Naive thymus-derived CD8-positive, alpha-beta T cell (primary cell): ENCODE measurements at regions not wholly inside any gene's neighbourhood (a gene's known extent, or its start where the extent isn't known, plus 50 kb on each side); places are given as distances from the start of the nearest gene placed in this dataset.

Experiments used
- ATAC-seq, 2 donors: fragments of 150-1000 bp; cut with Tn5 transposase in 1 of 2; sonication (Bioruptor Pico), chemical (Tn5 transposase) in 1 of 2; 1 replicate in 1 of 2; 2 replicates in 1 of 2; pipeline ENCODE4 v1.10.0; 2021; ENCODE audit warnings: mild to moderate bottlenecking in 2 of 2, moderate library complexity in 2 of 2
- POLR2A ChIA-PET: fragments of 350-600 bp; sonication (Branson Sonifier 250); formaldehyde crosslinking; loops from one replicate; lab custom pipeline; 2021; ENCODE audit warnings: antibody characterized with exemption; lab: Charles Lee
- DNase-seq, 10 donors: peaks; one replicate each; pipeline versions ENCODE4 v3.0.0 to v3.0.0-alpha.2; 2020 to 2022
- H3K27ac Mint-ChIP-seq, 10 donors: one replicate each; pipeline ENCODE4 v1.8.0; 2020 to 2022; ENCODE audit warnings: mild to moderate bottlenecking in 10 of 10, mixed read lengths in 10 of 10, moderate library complexity in 4 of 10, inconsistent platforms in 1 of 10
- H3K27me3 Mint-ChIP-seq, 5 donors: one replicate each; pipeline ENCODE4 v1.8.0; 2021 to 2022; ENCODE audit warnings: mixed read lengths in 5 of 5
- H3K36me3 Mint-ChIP-seq, 3 donors: one replicate each; pipeline ENCODE4 v1.8.0; 2020 to 2022; ENCODE audit warnings: mixed read lengths in 3 of 3, mild to moderate bottlenecking in 2 of 3, inconsistent platforms in 1 of 3
- H3K4me1 Mint-ChIP-seq, 4 donors: one replicate each; pipeline ENCODE4 v1.8.0; 2021 to 2022; ENCODE audit warnings: mixed read lengths in 4 of 4
- H3K4me3 Mint-ChIP-seq, 10 donors: one replicate each; pipeline ENCODE4 v1.8.0; 2020 to 2022; ENCODE audit warnings: mild to moderate bottlenecking in 10 of 10, mixed read lengths in 10 of 10, moderate library complexity in 6 of 10, inconsistent platforms in 1 of 10
- H3K9me3 Mint-ChIP-seq, 9 donors: one replicate each; pipeline ENCODE4 v1.8.0; 2020 to 2022; ENCODE audit warnings: mixed read lengths in 9 of 9, mild to moderate bottlenecking in 3 of 9, inconsistent platforms in 1 of 9, moderate library complexity in 1 of 9

DNA sequence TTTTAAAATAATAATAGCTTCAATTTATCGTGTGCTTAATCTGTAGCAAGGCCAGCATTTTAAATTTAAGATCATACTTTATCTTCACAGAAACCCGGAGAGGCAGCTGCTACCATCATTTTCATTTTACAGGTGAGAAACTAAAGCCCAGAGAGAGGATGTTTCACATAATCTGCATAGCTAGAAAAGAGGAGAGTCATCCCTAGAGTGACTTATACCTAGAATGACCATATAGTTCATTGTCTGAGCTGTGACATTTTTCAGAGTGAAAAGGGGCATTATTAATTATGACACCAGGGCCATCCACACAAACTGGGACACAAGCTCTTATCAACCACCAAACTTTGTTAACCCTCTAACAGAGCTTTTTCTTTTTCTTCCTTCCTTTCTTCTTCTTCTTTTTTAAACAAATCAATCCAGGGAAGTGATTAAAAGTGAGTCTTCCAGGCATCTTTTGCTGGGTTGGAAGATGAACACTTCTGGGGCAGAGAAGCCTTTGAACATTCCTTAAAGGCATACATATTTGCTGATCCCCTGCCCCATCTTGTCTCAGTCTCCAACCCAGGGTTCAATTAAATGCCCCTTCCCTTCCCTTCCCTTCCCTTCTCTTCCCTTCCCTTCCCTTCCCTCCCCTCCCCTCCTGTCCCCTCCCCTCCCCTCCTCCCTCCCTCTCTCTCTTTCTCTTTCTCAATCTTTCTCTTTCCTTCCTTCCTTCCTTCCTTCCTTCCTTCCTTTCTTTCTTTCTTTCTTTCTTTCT lies 272.5 kb upstream of the JAG1 start:
- Mint-ChIP-seq H3K27me3 (peaks cover 0 to 4% (median 0%) of the 10 kb centered on the region in 5 donors), H3K36me3 (no peaks in the 10 kb centered on the region), H3K9me3 (peaks cover 0 to 20% (median 3%) of the 10 kb centered on the region in 9 donors), H3K4me1 (no peaks in the 10 kb centered on the region), H3K4me3 (no peak overlapping the region), H3K27ac (no peak overlapping the region)
- POLR2A ChIA-PET: no interaction called here
- DNase-seq: no peak
- ATAC-seq: no peak

- H3K27ac Mint-ChIP-seq: no peak overlapping the region
Observed at GRCh38 chr20:10947726-10948125, 273.9 kb upstream of the JAG1 start.

DNA sequence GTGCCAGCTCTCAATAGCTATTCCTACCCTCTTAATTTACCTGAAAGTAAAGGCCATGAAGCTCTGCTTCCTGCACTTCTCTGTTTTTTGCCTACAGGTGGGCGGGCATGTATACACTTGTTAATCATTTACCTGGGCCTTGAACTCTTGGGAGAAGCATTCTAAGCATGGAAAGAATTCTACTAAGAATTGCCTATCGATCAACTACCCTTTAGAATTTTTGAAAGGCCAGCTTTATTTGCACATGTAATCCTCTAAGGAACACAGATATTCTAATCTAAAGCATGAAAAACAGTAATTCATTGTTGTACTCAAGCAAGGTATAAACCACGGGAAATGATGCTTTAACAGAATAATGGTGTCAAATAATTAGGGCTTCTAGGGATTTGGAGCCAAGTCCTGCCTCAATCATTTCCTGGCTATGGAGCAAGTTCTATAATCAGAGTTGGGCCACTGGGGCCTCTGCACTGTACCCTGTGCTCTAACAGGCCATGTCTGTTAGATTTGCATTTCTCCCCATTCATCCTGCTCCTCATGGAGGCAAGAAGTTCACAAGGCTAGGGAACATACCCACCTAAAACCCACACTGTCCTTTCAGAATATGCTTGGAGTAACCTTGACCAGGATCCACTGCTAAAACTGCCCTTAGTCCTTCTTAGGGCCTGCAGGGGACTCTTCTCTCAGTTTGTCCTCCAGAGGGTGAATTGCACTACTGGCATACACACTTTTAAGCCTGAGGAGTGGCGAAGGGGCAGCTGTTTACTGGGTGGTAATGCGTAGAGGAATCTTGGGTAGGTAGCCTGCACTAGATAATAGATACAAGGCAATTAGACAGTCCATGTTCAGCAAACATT lies 276.4 kb upstream of the JAG1 start:
- POLR2A ChIA-PET: no interaction called here
- ATAC-seq: no peak
- no peak overlapping the region for H3K4me3 Mint-ChIP-seq

More at GRCh38 chr20:10947726-10948125, 273.9 kb upstream of the JAG1 start:
- Mint-ChIP-seq H3K9me3 (peaks cover 0 to 10% (median 0%) of the 10 kb centered on the region in 9 donors), H3K36me3 (no peaks in the 10 kb centered on the region), H3K27me3 (peaks cover 0 to 4% (median 0%) of the 10 kb centered on the region in 5 donors), H3K4me1 (no peaks in the 10 kb centered on the region), H3K4me3 (no peak overlapping the region)
- DNase-seq: no peak
- POLR2A ChIA-PET: no interaction called here
- no peak for ATAC-seq

DNA sequence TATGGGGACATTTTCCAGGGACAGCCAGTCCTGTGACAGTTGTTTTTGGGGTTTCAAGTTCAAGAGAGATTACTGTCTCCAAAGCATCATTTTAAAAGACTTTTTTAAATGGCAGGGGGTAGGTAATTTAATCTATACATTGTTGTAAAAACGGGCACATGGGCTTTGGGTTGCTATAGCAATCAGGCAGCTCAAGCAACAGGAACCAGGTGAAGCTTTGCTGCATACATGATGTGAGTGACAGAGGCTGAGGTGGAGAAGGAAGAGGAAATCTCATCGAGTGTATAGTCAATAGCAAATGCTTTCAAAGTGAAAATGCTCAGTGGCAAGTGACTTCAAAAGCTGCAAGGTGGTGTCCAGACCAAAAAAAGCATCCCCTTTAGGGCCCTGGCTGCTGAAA lies 277.4 kb upstream of the JAG1 start:
- POLR2A ChIA-PET: no interaction called here
- Mint-ChIP-seq H3K4me1 (no peaks in the 10 kb centered on the region), H3K9me3 (peaks cover 0 to 10% (median 0%) of the 10 kb centered on the region in 9 donors), H3K36me3 (no peaks in the 10 kb centered on the region), H3K4me3 (no peak overlapping the region), H3K27ac (no peak overlapping the region), H3K27me3 (peaks cover 0 to 4% (median 0%) of the 10 kb centered on the region in 5 donors)
- DNase-seq (no peak), ATAC-seq (no peak)

More for the DNA sequence above, 276.4 kb upstream of the JAG1 start:
- no peaks in the 10 kb centered on the region for H3K36me3 Mint-ChIP-seq
- DNase-seq: no peak
- no peaks in the 10 kb centered on the region for H3K4me1 Mint-ChIP-seq
- peaks cover 0 to 10% (median 0%) of the 10 kb centered on the region in 9 donors for H3K9me3 Mint-ChIP-seq
- H3K27ac Mint-ChIP-seq: no peak overlapping the region
- peaks cover 0 to 4% (median 0%) of the 10 kb centered on the region in 5 donors for H3K27me3 Mint-ChIP-seq

GRCh38 chr20:10951904-10952303 lies 278.1 kb upstream of the JAG1 start:
- Mint-ChIP-seq H3K36me3 (no peaks in the 10 kb centered on the region), H3K4me1 (no peaks in the 10 kb centered on the region), H3K27me3 (peaks cover 0 to 1% (median 0%) of the 10 kb centered on the region in 5 donors), H3K27ac (no peak overlapping the region), H3K4me3 (no peak overlapping the region), H3K9me3 (peaks cover 0 to 6% (median 0%) of the 10 kb centered on the region in 9 donors)
- POLR2A ChIA-PET: no interaction called here
- ATAC-seq (no peak), DNase-seq (no peak)

DNA sequence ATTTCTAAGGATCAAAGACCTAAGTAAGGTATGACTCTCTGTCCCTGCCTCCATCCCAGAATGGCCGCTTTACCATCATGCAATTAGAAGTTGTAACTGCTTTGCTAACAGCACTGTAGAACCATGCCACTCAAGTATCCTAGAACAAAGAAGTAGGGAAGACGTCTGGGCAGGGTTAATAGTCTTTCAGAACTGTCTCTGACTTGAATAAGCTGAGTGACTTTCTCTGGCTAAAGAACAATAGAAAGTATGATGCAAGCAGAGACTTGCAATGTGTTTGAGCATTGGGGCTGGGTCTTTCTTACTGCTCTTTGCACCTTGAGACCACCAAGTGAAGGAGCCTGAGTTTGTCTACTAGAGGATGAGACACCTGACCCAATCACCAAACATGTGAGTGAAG lies 279.6 kb upstream of the JAG1 start:
- peaks cover 0 to 6% (median 0%) of the 10 kb centered on the region in 9 donors for H3K9me3 Mint-ChIP-seq
- ATAC-seq (no peak), DNase-seq (no peak)
- no peak overlapping the region for H3K4me3 Mint-ChIP-seq
- H3K27ac Mint-ChIP-seq: no peak overlapping the region
- peaks cover 0 to 3% (median 0%) of the 10 kb centered on the region in 5 donors for H3K27me3 Mint-ChIP-seq
- H3K4me1 Mint-ChIP-seq: no peaks in the 10 kb centered on the region
- POLR2A ChIA-PET: no interaction called here
- no peaks in the 10 kb centered on the region for H3K36me3 Mint-ChIP-seq

- H3K4me1 Mint-ChIP-seq: no peaks in the 10 kb centered on the region
- H3K27me3 Mint-ChIP-seq: peaks cover 0 to 3% (median 0%) of the 10 kb centered on the region in 5 donors
- H3K9me3 Mint-ChIP-seq: peaks cover 0 to 6% (median 0%) of the 10 kb centered on the region in 9 donors
- DNase-seq (no peak), ATAC-seq (no peak)
- H3K36me3 Mint-ChIP-seq: no peaks in the 10 kb centered on the region
- H3K4me3 Mint-ChIP-seq: no peak overlapping the region
- POLR2A ChIA-PET: no interaction called here
- no peak overlapping the region for H3K27ac Mint-ChIP-seq
Observed at GRCh38 chr20:10954137-10954840, 280.5 kb upstream of the JAG1 start.

DNA sequence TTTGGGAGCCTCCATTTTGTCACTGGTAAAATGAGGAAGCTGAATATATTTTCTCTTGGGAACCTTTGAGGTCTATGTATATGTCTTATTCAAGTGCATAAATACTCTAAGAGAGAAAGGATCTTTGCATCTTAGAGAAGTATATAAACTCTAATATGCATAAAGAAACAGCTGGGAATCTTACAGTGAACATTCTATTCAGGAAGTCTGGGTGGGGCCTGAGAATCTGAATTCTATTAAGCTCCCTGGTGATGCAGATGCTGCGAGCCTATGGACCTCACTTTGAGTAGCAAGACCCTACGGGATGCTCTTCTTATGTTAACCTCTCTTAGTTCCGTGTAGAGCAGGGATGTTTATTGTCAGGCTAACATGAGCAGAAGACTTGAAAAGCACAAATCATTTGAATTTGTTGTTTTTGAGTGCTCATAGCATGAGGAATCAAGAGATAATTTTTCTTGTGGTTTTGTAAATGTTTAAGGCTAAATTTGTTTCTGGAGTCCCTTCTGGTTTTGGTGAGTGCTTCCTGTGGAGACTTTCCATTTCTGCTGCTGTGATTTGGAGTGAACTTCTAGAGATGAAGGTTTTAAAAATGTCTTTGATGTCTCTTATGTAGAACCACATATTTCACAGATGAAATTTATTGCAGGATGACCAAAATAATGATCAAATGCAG lies 281.2 kb upstream of the JAG1 start:
- no peak overlapping the region for H3K4me3 Mint-ChIP-seq
- POLR2A ChIA-PET: no interaction called here
- peaks cover 0 to 3% (median 0%) of the 10 kb centered on the region in 5 donors for H3K27me3 Mint-ChIP-seq
- H3K9me3 Mint-ChIP-seq: peaks cover 0 to 6% (median 0%) of the 10 kb centered on the region in 9 donors
- ATAC-seq (no peak), DNase-seq (no peak)
- H3K36me3 Mint-ChIP-seq: no peaks in the 10 kb centered on the region
- H3K27ac Mint-ChIP-seq: no peak overlapping the region
- H3K4me1 Mint-ChIP-seq: no peaks in the 10 kb centered on the region

DNA sequence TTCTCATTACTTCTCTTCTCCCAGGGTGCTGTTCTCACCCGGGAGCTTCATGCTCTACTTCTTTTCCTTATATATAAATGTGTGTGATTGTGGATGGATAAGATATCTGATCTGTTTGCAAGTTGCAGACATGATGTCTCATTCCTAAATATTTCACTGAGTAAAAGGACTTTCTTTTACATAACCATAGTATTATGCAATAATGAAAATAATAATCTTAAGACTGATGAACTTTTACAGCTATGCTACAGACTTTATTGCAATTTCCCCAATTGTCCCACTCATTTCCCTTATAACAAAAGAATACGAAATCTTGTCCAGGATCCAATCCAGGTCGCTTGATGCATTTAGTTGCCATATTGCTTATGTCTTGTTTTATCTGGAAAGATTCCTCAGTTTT lies 284.5 kb upstream of the JAG1 start:
- POLR2A ChIA-PET: no interaction called here
- ATAC-seq: no peak
- Mint-ChIP-seq H3K36me3 (peaks cover 0 to 5% (median 0%) of the 10 kb centered on the region in 3 donors), H3K9me3 (peaks cover 0 to 9% (median 3%) of the 10 kb centered on the region in 9 donors), H3K4me1 (no peaks in the 10 kb centered on the region), H3K27ac (no peak overlapping the region), H3K27me3 (peaks cover 0 to 3% (median 0%) of the 10 kb centered on the region in 5 donors), H3K4me3 (no peak overlapping the region)
- DNase-seq: no peak

DNA sequence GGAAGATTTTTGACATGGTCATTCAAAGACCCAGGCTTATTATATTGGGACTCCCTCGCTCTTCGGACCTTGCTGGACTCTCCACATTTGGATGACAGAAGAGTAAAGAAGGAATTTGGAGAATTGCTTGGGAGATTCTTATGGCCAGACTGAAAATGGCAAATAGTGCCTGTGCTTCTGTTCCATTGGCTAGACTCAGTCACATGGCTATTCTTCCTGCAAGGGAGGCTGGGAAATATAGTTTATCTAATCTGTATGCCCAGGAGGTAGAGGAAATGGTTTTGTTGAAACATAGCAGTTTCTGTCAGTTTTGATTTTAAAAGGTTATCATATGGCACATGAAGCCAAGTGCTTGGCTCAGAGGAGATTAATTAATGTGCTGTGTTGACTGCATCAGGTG lies 286.6 kb upstream of the JAG1 start:
- no peak overlapping the region for H3K4me3 Mint-ChIP-seq
- H3K27me3 Mint-ChIP-seq: peaks cover 0 to 3% (median 0%) of the 10 kb centered on the region in 5 donors
- ATAC-seq (no peak), DNase-seq (no peak)
- peaks cover 0 to 5% (median 0%) of the 10 kb centered on the region in 3 donors for H3K36me3 Mint-ChIP-seq
- POLR2A ChIA-PET: no interaction called here
- peaks cover 0 to 13% (median 4%) of the 10 kb centered on the region in 9 donors for H3K9me3 Mint-ChIP-seq
- no peak overlapping the region for H3K27ac Mint-ChIP-seq
- no peaks in the 10 kb centered on the region for H3K4me1 Mint-ChIP-seq

- Mint-ChIP-seq H3K36me3 (peaks cover 0 to 5% (median 0%) of the 10 kb centered on the region in 3 donors), H3K4me3 (no peak overlapping the region), H3K4me1 (no peaks in the 10 kb centered on the region), H3K9me3 (peaks cover 0 to 12% (median 6%) of the 10 kb centered on the region in 9 donors), H3K27ac (no peak overlapping the region), H3K27me3 (peaks cover 0 to 3% (median 0%) of the 10 kb centered on the region in 5 donors)
- no peak for DNase-seq
- POLR2A ChIA-PET: no interaction called here
- no peak for ATAC-seq
Observed at GRCh38 chr20:10961651-10962288, 288.0 kb upstream of the JAG1 start.

DNA sequence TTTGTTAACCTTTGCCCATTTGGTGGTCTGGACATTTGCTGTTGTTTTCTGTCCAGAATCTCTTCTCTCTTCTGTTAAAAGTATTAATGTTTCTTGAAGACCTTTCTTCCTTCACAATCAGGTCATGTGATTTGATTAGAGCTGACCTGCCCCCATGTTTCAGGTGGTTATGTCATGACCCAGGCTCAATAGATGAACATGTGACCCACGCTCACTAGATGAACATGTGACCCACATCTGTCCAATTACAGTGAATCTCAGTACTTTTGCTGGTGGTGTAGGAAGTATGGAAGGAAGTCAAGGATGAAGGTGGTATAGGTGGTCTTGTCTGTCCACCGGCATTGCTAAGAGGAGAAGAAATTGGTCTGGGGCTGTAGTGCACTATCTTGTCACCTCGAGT lies 289.1 kb upstream of the JAG1 start:
- H3K36me3 Mint-ChIP-seq: peaks cover 0 to 5% (median 0%) of the 10 kb centered on the region in 3 donors
- H3K9me3 Mint-ChIP-seq: peaks cover 0 to 11% (median 7%) of the 10 kb centered on the region in 9 donors
- H3K27me3 Mint-ChIP-seq: no peaks in the 10 kb centered on the region
- no peak for DNase-seq
- H3K4me1 Mint-ChIP-seq: no peaks in the 10 kb centered on the region
- H3K27ac Mint-ChIP-seq: no peak overlapping the region
- POLR2A ChIA-PET: no interaction called here
- no peak overlapping the region for H3K4me3 Mint-ChIP-seq
- ATAC-seq: no peak
